Suppressor macrophage treated with lipopolysaccharide for 4 hours (primary cell): ENCODE measurements at regions not wholly inside any gene's neighbourhood (a gene's known extent, or its start where the extent isn't known, plus 50 kb on each side); places are given as distances from the start of the nearest gene placed in this dataset.

Experiments
- DNase-seq: peaks from one replicate; pipeline ENCODE4 v3.0.0-alpha.2; 2020

GRCh38 chr20:24134930-24135329 lies 146.4 kb upstream of the GGTLC1 start:
- no peak for DNase-seq

DNA sequence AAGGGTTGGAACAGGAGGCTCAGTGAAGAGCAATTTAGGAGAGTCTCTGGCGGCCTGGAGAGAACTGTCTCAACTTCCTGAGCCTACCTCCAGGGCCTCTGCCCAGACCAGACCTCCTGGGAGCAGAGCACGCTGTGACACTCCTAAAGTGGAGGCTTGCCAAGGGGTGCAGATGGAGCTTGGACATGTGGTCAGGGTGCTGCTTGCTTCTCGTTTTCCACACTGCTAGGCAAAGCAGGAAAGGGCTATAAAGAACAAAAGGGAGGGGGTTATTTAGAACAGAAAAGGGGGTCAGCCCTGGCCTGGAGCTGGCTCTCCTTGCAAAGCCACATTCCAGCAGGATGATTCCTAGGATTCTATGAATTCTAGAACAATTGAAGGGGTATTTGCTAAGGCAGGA lies 145.7 kb upstream of the GGTLC1 start:
- DNase-seq: no peak

DNA sequence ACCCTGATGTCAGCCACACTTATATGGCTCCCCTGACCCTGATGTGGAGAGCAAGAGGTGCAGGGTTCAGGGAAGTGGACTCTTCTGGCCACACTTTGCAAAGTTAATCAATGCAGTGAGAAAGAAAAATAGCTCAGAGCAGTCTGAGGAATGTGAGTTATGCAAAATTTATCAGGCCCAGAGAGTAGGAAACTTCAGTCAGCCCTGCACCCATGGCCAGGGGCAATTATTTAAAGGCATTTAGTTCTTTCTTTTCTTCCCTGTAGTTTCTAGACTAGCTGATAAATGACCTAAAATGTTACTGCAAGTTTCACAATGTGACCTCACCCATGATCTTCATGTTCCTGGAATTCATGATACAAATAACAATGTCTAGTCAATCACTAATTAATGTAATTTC lies 143.7 kb upstream of the GGTLC1 start:
- no peak for DNase-seq

DNA sequence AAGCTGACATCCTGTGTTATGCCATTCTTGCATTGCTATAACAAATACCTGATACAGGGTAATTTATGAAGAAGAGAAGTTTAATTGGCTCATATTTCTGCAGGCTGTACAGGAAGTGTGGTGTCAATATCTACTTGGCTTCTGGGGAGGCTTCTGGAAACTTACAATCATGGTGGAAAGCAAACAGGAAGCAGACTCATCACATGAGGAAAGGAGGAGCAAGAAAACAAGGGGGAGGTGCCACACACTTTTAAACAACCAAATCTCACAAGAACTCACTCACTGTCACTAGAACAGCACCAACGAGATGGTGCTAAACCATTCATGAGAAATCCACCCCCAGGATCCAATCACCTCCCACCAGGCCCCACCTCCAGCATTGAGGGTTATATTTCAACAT lies 143.1 kb upstream of the GGTLC1 start:
- no peak for DNase-seq

- no peak for DNase-seq
Measured at GRCh38 chr20:24131281-24131680, 142.7 kb upstream of the GGTLC1 start.

- DNase-seq: no peak
Measured at GRCh38 chr20:24129641-24130040, 141.1 kb upstream of the GGTLC1 start.

DNA sequence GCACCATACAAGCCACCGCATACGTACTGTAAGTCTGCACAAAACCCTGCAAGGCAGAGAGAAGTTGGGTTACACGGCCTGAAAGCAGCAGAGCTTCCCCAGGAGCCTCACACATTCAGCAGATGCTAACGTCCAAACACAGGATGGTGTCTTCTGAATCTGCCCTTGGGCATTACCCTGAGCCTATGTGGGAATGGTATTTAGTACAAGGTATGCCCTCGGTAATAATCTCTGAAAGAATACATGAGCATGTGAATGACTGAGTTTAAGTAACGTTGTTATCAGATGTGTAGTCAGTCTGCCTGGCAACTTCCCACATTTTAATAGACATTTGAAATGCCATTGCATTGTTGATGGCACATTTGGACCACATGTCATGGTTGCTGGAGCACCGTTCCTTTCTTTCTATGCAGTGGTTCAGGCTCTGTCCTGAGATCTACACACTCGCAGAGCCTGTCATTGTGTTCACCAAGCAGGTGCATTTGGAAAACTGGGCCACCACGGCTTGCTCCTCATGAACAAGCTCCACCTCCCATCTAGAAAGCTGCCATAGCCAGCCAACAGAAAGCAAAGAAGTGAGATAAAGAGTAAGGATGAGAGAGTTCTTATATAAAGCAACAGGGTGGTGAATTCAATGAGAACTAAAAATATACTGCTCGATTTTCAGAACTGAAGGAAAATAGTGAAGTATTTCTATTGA lies 136.5 kb upstream of the GGTLC1 start:
- DNase-seq: no peak

- DNase-seq: no peak
Measured at GRCh38 chr20:24124003-24124402, 135.4 kb upstream of the GGTLC1 start.

DNA sequence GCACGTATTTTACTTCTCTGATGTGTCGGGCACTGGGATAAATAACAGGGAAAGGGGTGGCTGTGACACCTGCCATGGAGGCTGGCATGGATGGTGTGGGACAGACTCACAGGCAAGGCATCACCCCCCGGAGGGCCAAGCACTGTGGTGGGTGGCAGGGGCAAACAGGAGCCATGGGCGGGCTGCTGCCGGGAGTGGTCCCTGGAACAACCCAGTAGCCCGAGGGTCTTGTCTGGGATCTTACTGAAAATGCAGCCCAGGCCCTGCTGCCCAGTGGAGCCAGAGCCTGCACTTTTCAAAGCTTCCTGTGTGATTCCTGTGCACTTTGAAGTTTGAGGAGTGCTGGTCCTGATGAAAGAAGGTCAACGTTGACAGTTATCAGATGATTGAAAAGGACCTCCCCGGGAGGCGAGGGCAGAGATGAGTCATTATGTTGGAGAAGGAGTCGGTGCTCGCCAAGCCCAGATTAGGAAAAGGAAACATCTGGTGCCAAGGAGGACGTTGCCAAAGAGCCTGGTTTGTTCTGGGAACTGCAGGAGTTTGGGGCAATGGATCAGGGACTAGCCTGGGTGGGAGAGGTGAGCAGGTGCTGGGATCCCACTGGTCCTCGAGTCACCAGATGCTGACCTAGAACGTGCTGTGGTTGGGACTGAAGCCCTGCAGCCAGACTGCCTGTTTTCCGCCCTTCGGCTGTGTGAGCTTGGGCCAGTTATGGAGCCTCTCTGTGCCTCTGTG lies 130.0 kb upstream of the GGTLC1 start:
- no peak for DNase-seq

- DNase-seq: no peak
Measured at GRCh38 chr20:24118034-24118433, 129.5 kb upstream of the GGTLC1 start.

GRCh38 chr20:24117383-24117782 lies 128.8 kb upstream of the GGTLC1 start:
- DNase-seq: no peak

GRCh38 chr20:24116611-24117010 lies 128.0 kb upstream of the GGTLC1 start:
- no peak for DNase-seq

- no peak for DNase-seq
Measured at GRCh38 chr20:24112360-24112759, 123.8 kb upstream of the GGTLC1 start.

GRCh38 chr20:24111858-24112257 lies 123.3 kb upstream of the GGTLC1 start:
- DNase-seq: no peak

DNA sequence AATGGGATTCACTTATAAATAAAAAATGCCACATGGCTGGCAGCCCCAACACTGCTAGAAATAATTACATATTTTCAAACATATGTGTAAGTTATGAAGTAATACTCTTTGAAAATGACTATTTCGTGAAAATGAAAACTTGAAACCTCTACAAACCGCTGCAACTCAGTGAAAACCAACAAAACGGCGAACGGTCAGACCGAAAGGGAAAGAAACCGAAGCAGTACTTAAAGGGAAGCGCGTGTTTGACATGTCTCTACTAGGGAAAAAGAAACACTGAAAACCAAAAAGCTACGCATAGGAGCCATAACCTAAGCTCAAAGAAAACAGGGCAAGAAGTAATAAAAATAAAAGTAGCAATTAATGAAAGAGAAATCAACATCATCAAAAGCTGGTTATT lies 121.0 kb upstream of the GGTLC1 start:
- DNase-seq: no peak

DNA sequence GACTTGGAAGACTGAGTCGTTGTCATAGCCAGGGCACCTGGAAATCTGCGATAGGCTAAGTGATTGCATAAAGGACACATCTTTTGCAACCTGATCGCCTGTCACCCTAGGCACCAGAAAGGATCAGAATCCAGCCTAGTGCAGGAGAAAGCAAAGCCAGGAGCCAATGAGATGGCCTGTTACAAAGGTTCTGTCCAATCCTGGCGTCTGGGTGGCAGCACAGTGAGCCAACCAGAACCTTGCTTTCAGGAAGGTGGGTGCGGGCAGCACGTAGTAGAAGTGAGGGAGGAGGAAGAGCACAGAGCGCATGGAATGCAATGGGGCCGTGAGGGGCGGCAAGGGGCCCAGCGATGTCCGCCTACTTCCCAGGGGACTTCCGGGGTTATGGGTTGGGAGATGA lies 120.4 kb upstream of the GGTLC1 start:
- DNase-seq: no peak

GRCh38 chr20:24108581-24108980 lies 120.0 kb upstream of the GGTLC1 start:
- DNase-seq: no peak

- DNase-seq: no peak
Measured at GRCh38 chr20:24106801-24107445, 118.3 kb upstream of the GGTLC1 start.

- no peak for DNase-seq
Measured at GRCh38 chr20:24106150-24106800, 117.7 kb upstream of the GGTLC1 start.

DNA sequence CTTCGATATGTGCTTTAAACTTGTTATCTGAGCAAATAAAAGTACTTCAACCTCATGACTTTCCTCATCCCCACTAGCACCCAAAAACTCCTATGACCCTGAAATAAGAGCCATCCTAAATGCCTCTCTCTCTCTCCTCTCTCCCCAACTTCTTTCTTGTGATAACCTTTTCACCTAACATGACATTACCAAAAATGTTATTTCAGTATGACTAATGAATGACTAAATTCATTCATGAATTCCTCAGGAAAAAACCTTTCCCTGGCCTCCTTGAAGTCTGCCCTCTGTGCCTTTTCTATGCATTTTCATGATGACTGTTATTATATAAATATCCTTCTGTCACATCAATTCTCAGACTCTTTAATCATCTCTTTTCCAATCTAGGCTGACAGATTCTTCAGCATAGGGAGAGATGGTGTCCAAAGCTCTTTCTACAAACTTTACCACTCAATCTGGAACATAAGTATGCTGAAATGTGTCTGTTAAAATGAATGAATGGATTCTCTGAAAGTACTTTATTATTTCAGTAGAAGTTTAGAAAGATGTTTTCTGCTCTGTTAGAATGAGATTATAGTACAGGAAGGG lies 114.3 kb upstream of the GGTLC1 start:
- DNase-seq: no peak

GRCh38 chr20:24102290-24102689 lies 113.7 kb upstream of the GGTLC1 start:
- peak; percentile 21 for DNase-seq

DNA sequence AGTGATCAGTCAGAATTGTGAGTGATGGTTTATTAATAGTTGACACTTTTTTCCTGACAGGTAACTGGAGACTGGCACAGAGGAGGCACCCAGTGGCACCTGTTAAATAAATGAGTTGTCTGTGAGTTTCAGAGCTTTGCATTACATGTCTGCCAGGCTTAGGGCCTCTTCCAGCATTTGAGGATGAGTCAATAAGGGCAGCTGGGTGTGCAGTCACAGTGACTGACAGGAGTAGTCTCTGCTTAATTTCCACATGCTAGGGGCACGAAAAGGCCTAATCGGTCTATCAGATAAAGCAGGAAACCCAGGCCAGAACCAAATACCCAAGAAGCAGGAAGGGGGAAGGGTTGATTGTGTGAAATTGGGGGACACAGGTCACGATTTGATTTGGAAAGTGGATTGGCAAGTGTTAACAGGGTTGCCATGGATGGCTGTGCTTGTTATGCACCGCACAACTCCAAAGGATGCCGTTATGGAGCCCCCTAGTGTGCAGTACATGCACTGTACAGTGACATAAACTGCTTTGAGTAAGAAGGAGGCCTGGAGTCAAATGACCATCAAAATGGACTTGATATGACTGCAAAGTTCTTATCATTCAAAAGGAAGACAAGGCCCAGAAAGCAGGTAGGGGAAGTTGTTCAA lies 111.9 kb upstream of the GGTLC1 start:
- peak; percentile 55 for DNase-seq

DNA sequence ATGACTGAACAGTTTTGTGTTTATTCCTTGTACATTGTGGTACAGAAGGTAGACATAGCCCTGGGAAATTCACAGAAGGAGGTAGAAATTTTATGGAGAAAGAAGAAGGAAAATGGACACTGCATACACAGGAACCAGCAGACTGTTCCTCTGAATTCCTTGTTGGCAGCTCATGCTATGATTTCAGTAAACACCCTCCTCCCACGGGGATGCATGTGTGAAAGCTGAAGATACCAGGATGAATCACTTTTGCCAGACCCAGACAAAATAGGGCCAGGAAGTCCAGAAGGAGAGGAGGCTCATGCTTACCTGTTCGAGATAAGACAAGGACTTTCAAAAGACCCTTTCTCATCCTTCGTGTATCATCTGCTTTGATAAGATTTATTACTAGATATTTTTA lies 110.3 kb upstream of the GGTLC1 start:
- DNase-seq: no peak
